ENCODE measurements at regions not wholly inside any gene's neighbourhood (a gene's known extent, or its start where the extent isn't known, plus 50 kb on each side); places are given as distances from the start of the nearest gene placed in this dataset.

DNA sequence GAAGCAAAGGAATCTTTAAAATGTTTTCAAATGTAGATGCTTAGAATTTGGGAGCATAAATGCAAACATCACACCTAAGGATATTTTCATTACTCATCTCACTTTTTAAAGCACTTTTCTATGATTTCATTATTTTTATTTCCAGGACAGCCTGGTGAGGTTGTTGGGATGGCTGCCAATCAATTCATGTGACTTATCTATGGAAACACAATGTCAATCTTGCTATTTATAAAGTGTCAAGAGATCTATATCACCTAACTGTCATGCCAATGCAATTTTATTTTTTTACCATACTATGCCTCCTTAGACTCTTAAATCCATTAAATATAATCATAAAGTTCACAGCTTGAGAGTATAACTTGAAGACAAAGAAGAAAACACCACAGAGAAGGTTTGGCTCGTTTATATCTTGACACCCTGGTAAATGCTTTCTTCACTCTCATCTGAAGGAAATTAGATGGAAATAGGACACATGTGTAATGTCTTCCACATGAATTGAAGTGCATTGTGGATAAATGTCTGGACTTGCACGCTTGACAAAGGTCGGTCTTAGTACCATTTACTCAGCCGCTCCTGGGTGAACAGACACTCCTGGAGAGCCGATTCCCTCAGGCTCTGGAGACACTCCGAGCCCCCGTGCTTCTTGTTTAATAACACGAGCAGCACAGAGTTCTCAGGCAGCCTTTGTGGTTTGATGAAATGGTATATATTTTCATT is 425.7 kb upstream of the FAT1 start:
- TF ChIP-seq POLR2A (IDR thresholded peaks at IDR 0.05), result no peak
- no peak for TF ChIP-seq CTCF (IDR thresholded peaks at IDR 0.05)
- H3K4me1 ChIP-seq, result no peaks in the 10 kb centered on the region
- H3K9me3 ChIP-seq, result no peaks in the 10 kb centered on the region
- no peak for ATAC-seq
- H3K36me3 ChIP-seq (replicated peaks in 1 of 2; ENCODE audit: insufficient read depth in 1 of 2, low read depth in 2 of 2), result no peaks in the 10 kb centered on the region
- no peak overlapping the region for H3K4me3 ChIP-seq
- 77 to 82% methylated on average over 8 of the region's 8 CpGs for WGBS, 2 donors
- intact Hi-C loops (cut with DNase I), result no loop called here
- no peak for DNase-seq
- no peaks in the 10 kb centered on the region for H3K27me3 ChIP-seq
- H3K27ac ChIP-seq, result no peak overlapping the region

DNA sequence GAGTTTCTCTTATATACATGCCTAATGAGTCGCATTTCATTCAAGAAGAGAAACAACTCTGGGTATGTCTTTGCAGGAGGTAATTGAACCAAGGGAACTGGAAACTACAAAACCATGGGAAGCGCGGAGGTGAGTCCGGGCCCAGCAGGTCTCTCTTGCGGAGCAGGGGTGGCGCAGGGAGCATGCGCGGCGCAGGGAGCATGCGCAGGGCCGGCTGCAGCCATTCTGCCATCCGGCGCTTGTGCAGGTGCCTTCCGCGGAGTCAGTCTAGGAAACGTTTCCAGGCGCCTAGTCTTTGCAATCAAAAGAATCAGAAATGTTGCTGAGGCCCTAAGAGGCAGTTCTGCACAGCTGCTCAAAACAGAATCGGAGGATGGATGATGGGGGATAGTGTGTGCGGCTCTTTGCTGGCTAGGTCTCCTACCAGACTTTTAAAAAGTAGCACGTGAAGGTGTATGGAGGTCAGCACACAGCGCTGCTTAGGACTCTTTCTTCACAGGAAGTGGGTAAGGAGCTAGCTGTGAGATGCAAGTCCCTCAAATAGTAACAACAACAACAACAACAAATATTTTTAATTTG is 433.8 kb upstream of the FAT1 start:
- TF ChIP-seq POLR2A (IDR thresholded peaks at IDR 0.05) (no peak), CTCF (IDR thresholded peaks at IDR 0.05) (no peak)
- ATAC-seq (no peak), DNase-seq (no peak)
- H3K27me3 ChIP-seq, result no peaks in the 10 kb centered on the region
- H3K4me1 ChIP-seq, result no peaks in the 10 kb centered on the region
- no peaks in the 10 kb centered on the region for H3K9me3 ChIP-seq
- H3K27ac ChIP-seq, result no peak overlapping the region
- H3K36me3 ChIP-seq (replicated peaks in 1 of 2; ENCODE audit: insufficient read depth in 1 of 2, low read depth in 2 of 2), result no peaks in the 10 kb centered on the region
- H3K4me3 ChIP-seq, result no peak overlapping the region
- intact Hi-C loops (cut with DNase I), result no loop called here
- 91 to 94% methylated on average over 21 of the region's 21 CpGs for WGBS, 2 donors

DNA sequence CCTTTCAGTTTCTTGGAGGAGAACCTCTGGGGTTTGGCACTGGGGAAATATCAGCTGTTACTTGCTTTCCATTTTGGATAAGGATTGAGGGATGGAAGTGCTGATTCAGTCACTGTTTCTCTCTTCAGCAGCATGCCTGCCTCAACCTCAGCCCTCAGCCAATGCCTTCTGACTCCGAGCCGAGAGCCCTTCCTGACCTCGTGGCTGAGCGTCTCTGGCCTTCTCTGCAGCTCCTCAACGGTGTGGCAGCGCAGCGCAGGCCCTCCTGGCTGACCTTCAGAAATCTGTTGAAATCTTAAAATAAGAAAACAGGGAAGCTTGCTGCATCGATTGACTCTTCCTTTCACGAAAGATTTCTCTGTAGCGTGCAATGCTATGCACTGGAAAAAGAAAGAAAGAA is 434.3 kb upstream of the FAT1 start:
- intact Hi-C loops (cut with DNase I), result no loop called here
- WGBS, 2 donors, result 87 to 90% methylated on average over 10 of the region's 10 CpGs
- DNase-seq (peak in 1 of 4 donors; percentile 6), ATAC-seq (no peak)
- no peaks in the 10 kb centered on the region for H3K4me1 ChIP-seq
- H3K4me3 ChIP-seq, result no peak overlapping the region
- no peak overlapping the region for H3K27ac ChIP-seq
- H3K36me3 ChIP-seq (replicated peaks in 1 of 2; ENCODE audit: insufficient read depth in 1 of 2, low read depth in 2 of 2), result no peaks in the 10 kb centered on the region
- no peaks in the 10 kb centered on the region for H3K9me3 ChIP-seq
- no peak for TF ChIP-seq POLR2A (IDR thresholded peaks at IDR 0.05)
- TF ChIP-seq CTCF (IDR thresholded peaks at IDR 0.05), result no peak
- no peaks in the 10 kb centered on the region for H3K27me3 ChIP-seq

DNA sequence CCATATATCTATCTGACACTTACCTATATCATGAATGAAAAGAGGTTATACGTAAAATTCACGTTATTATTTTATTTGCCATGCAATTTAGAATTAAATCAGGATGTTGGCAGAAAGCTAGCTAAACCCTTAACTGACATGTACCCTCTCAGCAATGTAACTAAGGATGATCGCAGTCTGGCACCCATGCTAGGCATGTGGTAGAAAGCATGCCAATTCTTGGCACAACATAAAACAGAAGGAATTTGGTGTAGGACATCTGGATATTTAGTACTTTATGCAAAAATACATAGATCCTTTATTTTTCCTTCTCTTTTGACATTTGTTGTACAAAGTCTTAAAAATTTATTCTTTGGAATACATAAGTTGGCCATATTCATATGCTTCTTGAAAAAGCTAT is 436.8 kb upstream of the FAT1 start:
- intact Hi-C loops (cut with DNase I), result no loop called here
- no peak for ATAC-seq
- H3K4me3 ChIP-seq, result no peak overlapping the region
- no peaks in the 10 kb centered on the region for H3K36me3 ChIP-seq (replicated peaks in 1 of 2; ENCODE audit: insufficient read depth in 1 of 2, low read depth in 2 of 2)
- H3K9me3 ChIP-seq, result no peaks in the 10 kb centered on the region
- no peaks in the 10 kb centered on the region for H3K4me1 ChIP-seq
- no peak overlapping the region for H3K27ac ChIP-seq
- DNase-seq, result no peak
- no peaks in the 10 kb centered on the region for H3K27me3 ChIP-seq
- WGBS, 2 donors, result 86 to 91% methylated on average over 3 of the region's 3 CpGs
- TF ChIP-seq CTCF (IDR thresholded peaks at IDR 0.05) (no peak), POLR2A (IDR thresholded peaks at IDR 0.05) (no peak)

Data from body of pancreas (tissue), 4 donors.